Natural killer cell treated with Interleukin-12 subunit alpha and Interleukin-12 subunit beta and Interleukin-15 and Interleukin-18, amount 100 ng/mL, for 72 hours (primary cell): ENCODE measurements at regions not wholly inside any gene's neighbourhood (a gene's known extent, or its start where the extent isn't known, plus 50 kb on each side); places are given as distances from the start of the nearest gene placed in this dataset.

Experiments
- ATAC-seq, 2 donors: fragments of 150-1000 bp; cut with Tn5 transposase in 1 of 2; sonication (Bioruptor Pico), chemical (Tn5 transposase) in 1 of 2; 2 replicates each; pipeline ENCODE4 v1.10.0; 2021
- DNase-seq: peaks from one replicate; pipeline ENCODE4 v3.0.0; 2022; ENCODE audit warnings: low spot score
- H3K27ac Mint-ChIP-seq, 2 donors: 1 replicate in 1 of 2; 2 replicates in 1 of 2; pipeline ENCODE4 v1.8.0; 2022; ENCODE audit warnings: mixed read lengths in 2 of 2, mild to moderate bottlenecking in 1 of 2, moderate library complexity in 1 of 2
- H3K27me3 Mint-ChIP-seq, 2 donors: 1 replicate in 1 of 2; 2 replicates in 1 of 2; pipeline ENCODE4 v1.8.0; 2022; ENCODE audit warnings: mixed read lengths in 2 of 2
- H3K36me3 Mint-ChIP-seq: one replicate; pipeline ENCODE4 v1.8.0; 2022; ENCODE audit warnings: mixed read lengths
- H3K4me1 Mint-ChIP-seq, 2 donors: 1 replicate in 1 of 2; 2 replicates in 1 of 2; pipeline ENCODE4 v1.8.0; 2022; ENCODE audit warnings: low read depth in 2 of 2, mixed read lengths in 2 of 2, mild to moderate bottlenecking in 1 of 2
- H3K4me3 Mint-ChIP-seq: one replicate; pipeline ENCODE4 v1.8.0; 2022; ENCODE audit warnings: mixed read lengths
- H3K9me3 Mint-ChIP-seq: 2 replicates; pipeline ENCODE4 v1.8.0; 2022; ENCODE audit warnings: mixed read lengths

DNA sequence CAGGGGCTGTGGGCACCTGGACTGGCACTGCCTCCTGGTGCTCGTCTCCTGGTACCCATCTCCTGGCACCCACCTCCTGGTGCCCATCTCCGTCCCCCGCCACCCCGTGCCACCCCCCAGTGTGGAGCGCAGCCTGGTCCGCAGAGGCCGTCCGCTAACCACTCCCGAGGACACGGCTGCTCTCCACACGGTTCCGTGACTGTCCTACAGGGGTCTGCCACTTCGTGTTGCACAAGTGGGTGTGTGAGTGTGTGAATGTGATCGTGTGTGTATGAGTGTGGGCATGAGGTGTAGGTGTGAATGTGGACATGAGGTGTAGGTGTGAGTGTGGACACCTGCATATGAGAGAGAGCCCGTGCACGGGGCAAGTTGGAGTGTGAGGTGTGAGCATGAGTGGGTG lies 119.4 kb upstream of the HS6ST1 start:
- no peaks in the 10 kb centered on the region for H3K4me1 Mint-ChIP-seq
- no peaks in the 10 kb centered on the region for H3K9me3 Mint-ChIP-seq
- DNase-seq (no peak), ATAC-seq (no peak)
- no peaks in the 10 kb centered on the region for H3K36me3 Mint-ChIP-seq
- peaks cover 0 to 13% of the 10 kb centered on the region in 2 donors for H3K27me3 Mint-ChIP-seq
- H3K27ac Mint-ChIP-seq: no peak overlapping the region
- H3K4me3 Mint-ChIP-seq: no peak overlapping the region

DNA sequence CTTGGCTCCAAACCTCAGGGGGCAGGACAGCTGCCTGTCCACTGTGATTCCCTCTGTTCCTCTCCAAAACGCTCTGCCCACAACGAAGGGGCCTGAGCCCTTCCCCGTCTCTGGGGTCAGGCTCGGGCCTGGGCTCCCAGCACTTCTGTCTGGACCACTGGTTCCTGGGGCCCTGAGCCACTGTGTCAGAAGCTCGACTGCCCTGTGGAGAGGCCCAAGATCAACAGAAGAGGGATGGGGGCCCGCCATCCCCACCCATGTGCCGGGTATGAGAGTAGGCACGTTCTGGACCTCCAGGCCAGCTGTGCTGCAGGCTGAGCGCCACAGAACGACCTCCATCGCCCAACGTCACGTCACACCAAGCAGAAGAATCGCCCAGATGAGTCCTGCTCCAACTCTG lies 119.9 kb upstream of the HS6ST1 start:
- no peak for DNase-seq
- no peak for ATAC-seq
- H3K36me3 Mint-ChIP-seq: no peaks in the 10 kb centered on the region
- no peak overlapping the region for H3K27ac Mint-ChIP-seq
- H3K27me3 Mint-ChIP-seq: peaks cover 0 to 13% of the 10 kb centered on the region in 2 donors
- H3K9me3 Mint-ChIP-seq: no peaks in the 10 kb centered on the region
- H3K4me1 Mint-ChIP-seq: no peaks in the 10 kb centered on the region
- no peak overlapping the region for H3K4me3 Mint-ChIP-seq

DNA sequence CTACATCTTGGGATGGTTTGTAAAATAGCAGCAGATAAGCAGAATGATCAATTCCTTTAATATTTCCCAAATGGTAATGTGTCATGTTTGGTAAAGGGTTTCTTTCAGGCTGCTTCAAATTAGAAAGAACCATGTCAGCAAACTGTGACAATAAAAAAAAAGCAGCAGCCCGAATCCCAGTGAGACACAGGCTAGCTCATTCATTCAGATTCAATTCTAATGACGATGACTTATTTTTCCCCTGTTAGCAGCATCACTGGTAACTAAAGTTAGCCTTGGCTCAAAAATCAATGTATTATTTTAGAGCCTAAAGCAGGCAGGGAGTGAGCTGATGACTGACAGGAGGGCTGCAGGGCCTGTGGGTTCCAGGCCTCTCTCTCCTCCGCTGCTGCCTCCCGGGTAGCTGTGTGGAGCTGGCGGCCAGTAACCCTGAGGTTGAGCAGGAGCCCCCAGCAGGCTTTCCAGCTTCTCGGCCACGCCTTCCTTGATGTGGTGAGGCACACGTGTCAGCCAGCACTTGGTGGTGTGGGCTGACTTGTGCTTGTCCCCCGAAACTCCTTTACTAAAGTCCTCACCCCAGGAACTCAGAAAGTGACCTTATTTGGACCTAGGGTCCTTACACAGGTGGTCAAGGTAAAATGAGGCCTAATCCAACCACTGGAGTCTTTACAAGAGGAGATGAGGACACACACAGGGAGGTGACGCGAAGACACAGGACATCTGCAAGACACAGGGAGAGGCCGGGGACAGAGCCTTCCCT lies 120.5 kb upstream of the HS6ST1 start:
- no peak overlapping the region for H3K27ac Mint-ChIP-seq
- H3K27me3 Mint-ChIP-seq: peaks cover 0 to 8% of the 10 kb centered on the region in 2 donors
- no peaks in the 10 kb centered on the region for H3K4me1 Mint-ChIP-seq
- ATAC-seq (no peak), DNase-seq (no peak)
- no peaks in the 10 kb centered on the region for H3K36me3 Mint-ChIP-seq
- H3K9me3 Mint-ChIP-seq: no peaks in the 10 kb centered on the region
- H3K4me3 Mint-ChIP-seq: no peak overlapping the region

DNA sequence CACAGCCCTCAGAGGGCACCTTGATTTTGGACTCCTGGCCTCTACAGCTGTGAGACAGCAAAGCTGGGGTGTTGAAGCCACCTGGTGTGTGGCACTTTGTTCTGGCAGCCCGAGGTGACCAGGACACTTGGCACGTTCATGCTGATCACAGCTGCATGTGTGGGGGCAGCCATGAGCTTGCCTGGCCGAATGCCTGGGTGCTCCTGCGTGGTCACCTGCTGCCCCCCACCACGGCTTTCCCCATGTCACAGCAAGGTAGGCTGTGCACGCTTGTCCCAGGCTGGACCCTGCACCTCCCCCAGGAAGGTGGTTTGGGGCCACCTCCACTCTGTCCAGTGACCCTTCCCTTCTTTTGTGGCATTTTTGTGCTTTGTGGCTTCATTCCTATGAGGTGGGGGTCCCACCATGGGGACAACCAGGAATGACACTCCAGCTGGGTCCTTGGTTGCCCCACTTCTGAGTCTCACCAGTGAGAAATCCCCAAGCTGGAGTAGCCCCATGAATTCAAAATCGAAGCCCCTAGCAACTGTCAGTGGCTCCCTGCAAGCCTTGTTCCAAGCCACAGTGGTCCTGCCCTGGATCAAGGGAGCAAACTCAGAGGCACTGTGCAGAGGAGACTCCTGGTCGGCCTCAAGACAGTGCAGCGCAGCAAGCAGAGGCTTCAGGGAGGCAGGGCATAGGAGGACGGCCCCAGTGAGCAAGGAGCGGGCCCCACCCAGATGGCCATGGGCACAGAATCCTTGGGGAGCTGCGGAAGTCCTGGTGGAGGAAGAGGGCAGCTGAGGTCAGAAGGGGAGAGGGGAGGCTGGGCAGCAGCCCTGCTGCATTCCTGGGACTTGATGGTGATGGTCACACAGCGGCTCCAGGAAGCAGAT lies 121.4 kb upstream of the HS6ST1 start:
- H3K27ac Mint-ChIP-seq: no peak overlapping the region
- ATAC-seq (no peak), DNase-seq (no peak)

DNA sequence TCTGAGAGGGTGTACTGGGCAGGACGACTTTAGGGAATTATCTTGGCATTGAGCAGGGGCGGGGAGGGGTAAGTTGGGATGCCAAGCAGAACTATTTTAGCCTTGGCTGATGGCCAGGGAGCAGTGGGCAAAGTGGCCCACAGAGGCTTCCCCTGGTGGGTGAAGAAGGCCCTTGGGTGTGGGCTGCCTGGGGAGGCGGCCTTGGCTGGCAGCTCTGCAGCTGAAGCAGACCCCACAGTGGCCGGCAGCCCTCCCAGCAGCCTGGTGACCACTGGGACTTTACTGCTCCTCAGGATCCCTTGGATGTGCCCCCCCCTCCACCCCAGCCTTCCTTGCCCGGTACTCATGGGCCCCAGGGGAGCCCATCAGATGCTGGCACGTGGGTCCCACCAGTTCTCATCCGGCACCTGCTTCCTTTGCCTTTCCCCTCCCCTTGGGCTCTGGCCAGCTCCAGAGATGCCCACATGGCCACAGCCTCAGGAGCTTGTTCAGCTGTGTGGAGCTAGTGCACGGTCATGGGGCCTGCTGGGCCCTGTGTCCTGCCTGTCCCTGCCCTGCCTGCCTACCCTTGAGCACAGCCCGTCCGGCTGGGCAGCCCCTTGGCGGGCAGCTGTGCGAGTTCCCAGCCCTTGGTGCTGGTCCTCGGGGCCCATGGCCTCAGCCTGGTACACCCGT lies 122.1 kb upstream of the HS6ST1 start:
- H3K27me3 Mint-ChIP-seq: peaks cover 0 to 5% of the 10 kb centered on the region in 2 donors
- H3K4me1 Mint-ChIP-seq: no peaks in the 10 kb centered on the region
- H3K27ac Mint-ChIP-seq: no peak overlapping the region
- H3K36me3 Mint-ChIP-seq: no peaks in the 10 kb centered on the region
- H3K4me3 Mint-ChIP-seq: no peak overlapping the region
- ATAC-seq (peak in 1 of 2 donors; percentile 24), DNase-seq (peak; percentile 56)
- H3K9me3 Mint-ChIP-seq: no peaks in the 10 kb centered on the region

More for the DNA sequence above, 121.4 kb upstream of the HS6ST1 start:
- Mint-ChIP-seq H3K4me3 (no peak overlapping the region), H3K9me3 (no peaks in the 10 kb centered on the region), H3K4me1 (no peaks in the 10 kb centered on the region), H3K36me3 (no peaks in the 10 kb centered on the region), H3K27me3 (peaks cover 0 to 8% of the 10 kb centered on the region in 2 donors)

DNA sequence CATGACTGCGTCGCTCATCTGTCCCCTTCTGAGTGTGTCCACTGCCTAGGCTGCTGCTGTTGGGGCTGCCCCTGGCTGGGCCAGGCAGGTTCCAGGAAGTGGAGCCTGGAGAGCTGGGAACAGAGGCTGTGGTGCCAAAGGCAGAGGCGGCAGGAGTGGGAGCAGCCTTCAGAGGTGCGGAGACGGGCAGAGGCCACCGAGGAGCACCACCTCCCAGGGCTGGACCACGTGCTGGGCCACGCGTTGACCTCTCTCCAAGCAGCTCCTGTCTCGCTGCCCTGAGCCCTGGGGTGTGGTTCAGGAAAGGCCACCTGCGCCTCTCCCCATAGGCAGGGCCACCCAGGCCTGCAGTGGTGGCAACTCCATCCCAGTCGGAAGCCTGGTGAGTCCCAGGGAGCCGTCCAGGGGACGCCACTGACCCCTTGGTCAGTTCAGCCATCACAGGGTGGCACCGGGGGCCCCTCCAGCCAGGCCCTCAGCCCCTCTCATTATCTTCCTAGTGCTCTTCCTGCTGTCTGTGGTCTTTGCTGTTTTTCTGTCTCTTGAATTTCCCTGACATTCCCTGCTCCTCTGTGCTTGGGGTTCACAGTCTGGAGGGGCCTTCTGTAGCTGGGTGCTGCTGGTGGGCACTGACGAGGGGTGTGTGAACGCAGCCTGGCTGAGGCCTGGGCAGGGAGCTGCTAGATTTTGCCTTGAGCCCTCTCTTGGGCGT lies 122.8 kb upstream of the HS6ST1 start:
- no peaks in the 10 kb centered on the region for H3K4me1 Mint-ChIP-seq
- H3K27ac Mint-ChIP-seq: no peak overlapping the region
- H3K36me3 Mint-ChIP-seq: no peaks in the 10 kb centered on the region
- H3K9me3 Mint-ChIP-seq: no peaks in the 10 kb centered on the region
- peaks cover 0 to 5% of the 10 kb centered on the region in 2 donors for H3K27me3 Mint-ChIP-seq
- ATAC-seq (peak in 1 of 2 donors; percentile 1), DNase-seq (peak; percentile 58)
- H3K4me3 Mint-ChIP-seq: no peak overlapping the region

DNA sequence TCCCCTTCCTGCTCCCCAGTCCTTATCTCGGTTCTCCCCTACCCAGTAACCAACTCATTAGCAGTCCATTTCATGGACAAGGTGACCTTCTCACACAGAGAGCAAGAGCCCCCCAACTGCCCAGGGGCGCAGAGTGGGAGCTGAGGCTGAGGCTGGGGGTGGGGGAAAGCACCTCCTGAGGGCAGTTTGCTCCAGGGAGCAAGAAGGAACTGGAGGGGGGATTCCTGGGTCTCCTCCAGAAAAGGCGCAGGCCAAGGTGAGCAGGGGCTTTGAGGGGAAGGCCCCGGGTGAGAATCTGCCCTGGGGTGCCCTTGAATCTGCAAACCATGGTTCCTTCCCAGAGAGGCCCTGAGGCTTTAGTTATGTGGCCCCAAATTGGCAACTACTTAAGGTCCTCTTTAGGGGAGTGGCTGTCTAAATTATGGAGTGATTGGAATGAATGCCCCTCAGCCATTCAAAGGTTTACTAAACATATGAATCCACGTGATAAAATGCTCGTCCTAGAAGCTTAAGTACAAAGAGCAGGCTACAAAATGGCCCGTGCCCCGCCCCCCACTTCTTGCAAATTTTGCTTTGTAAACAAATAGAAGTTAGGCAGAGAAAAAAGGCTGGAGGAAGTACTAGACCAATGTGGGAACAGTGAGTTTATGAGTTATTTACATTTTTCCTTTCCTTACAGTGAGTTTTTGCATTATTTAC lies 123.5 kb upstream of the HS6ST1 start:
- Mint-ChIP-seq H3K4me1 (no peaks in the 10 kb centered on the region), H3K4me3 (no peak overlapping the region), H3K9me3 (no peaks in the 10 kb centered on the region), H3K27me3 (peaks cover 0 to 3% of the 10 kb centered on the region in 2 donors), H3K27ac (no peak overlapping the region), H3K36me3 (no peaks in the 10 kb centered on the region)
- ATAC-seq: no peak
- DNase-seq: no peak

DNA sequence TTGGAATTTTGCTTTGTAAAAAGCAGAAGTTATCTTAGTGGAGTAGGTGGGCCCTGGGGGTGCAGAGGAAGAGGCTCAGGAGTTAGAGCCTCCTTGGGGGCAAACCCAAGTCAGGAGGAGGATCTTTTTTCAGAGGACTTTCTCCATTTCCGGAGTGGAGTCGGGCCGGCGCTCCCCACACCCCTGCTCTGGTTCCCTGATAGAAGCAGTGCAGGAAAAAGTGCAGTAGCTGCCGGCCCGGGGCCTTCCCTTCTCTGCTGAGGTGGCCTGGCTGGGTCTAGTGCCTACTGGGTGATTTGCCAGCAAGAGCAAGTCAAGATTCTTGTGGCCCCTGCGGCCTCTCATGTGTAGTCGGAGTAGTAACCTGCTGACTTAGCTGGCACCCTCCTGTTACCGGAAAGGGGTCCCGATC lies 124.2 kb upstream of the HS6ST1 start:
- Mint-ChIP-seq H3K9me3 (no peaks in the 10 kb centered on the region), H3K4me1 (no peaks in the 10 kb centered on the region), H3K36me3 (no peaks in the 10 kb centered on the region), H3K27ac (no peak overlapping the region), H3K27me3 (peaks cover 0 to 3% of the 10 kb centered on the region in 2 donors), H3K4me3 (no peak overlapping the region)
- DNase-seq (no peak), ATAC-seq (no peak)

DNA sequence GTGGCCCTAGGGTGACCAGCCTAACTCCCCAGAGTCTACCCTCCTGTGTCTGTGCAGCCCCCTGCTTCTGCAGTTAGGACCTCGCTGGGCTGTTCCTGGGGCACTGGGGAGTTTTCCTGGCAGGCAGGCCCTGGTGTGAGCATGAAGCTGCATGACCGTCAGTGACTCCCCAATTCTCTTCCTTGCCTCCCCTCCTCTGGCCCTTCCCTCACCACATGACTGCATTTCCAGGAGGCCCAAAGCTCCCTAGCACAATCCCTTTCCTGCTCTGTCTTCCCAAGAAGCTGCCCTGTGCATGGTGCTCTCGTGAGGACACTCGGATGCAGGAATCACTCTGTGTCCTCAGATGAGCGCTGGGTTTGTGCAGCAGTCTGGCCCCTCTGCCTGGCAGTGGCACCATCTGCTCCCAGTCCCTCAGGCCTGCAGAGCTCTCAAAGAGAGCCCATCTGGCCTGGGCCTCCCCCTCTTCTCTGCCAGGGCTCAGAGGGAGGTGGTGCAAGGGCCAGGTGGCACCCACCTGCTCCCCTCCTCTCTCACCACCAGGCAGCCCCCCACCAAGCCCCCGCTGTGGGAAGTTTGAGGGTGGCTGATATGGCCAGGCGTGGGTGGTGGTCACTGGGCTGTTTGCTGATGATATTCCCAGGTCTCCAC lies 125.6 kb upstream of the HS6ST1 start:
- Mint-ChIP-seq H3K36me3 (no peaks in the 10 kb centered on the region), H3K27me3 (peaks cover 0 to 3% of the 10 kb centered on the region in 2 donors)
- peak; percentile 58 for DNase-seq

DNA sequence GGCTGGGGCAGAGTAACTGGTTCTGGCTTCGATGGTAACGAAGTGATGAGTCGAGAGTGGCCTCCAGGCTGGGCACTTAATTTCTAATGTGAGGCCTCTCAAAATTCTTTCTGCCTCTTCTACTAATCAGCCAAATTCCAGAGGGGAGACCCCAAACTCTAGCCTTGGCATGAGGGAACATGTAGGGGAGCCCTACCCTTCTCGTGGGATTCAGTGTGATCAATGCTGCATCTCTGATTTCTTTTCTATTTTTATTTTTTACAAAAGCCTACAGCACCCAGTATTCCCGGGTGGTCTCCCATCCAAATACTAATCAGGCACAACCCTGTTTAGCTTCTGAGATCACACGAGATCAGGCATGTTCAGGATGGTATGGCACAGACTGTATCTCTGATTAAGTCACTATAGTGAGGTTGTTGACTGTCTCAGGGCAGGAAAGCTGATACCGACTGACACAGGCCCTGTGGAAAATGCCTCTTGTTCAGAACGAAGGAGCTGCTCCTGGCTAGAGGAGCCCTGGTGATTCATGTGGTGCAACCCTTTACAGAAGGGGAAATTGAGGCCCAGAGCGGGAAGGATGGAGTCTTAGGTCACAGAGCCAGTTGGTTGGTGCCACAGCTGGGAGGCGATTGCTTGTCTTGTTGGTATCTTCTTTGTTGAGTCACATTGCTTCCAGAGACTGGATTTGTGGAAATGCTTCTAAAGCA lies 126.3 kb upstream of the HS6ST1 start:
- no peak overlapping the region for H3K4me3 Mint-ChIP-seq
- H3K36me3 Mint-ChIP-seq: no peaks in the 10 kb centered on the region
- peak; percentile 55 for DNase-seq
- H3K27ac Mint-ChIP-seq: no peak overlapping the region
- ATAC-seq: no peak
- no peaks in the 10 kb centered on the region for H3K4me1 Mint-ChIP-seq
- peaks cover 0 to 3% of the 10 kb centered on the region in 2 donors for H3K27me3 Mint-ChIP-seq
- H3K9me3 Mint-ChIP-seq: no peaks in the 10 kb centered on the region

More for the DNA sequence above, 125.6 kb upstream of the HS6ST1 start:
- Mint-ChIP-seq H3K4me3 (no peak overlapping the region), H3K27ac (no peak overlapping the region), H3K4me1 (no peaks in the 10 kb centered on the region), H3K9me3 (no peaks in the 10 kb centered on the region)
- no peak for ATAC-seq

DNA sequence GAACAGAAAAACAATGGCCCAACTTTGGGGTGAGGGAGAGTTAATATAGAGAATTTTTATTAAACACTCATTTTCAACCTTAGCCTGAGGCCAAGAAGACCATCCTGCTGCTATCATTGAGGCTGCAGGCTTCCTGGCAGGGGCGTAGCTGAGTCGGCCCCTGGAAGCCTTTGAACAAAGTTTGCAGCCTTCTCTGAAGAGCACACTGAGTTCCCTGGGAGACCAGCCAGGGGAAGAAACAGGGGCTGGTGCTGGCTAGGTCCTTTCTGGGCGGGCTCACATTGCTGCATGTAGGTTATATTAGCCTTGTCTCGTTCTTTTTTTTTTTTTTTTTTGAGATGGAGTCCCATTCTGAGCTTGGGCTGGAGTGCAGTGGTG lies 126.8 kb upstream of the HS6ST1 start:
- H3K27ac Mint-ChIP-seq: no peak overlapping the region
- H3K27me3 Mint-ChIP-seq: no peaks in the 10 kb centered on the region
- no peaks in the 10 kb centered on the region for H3K36me3 Mint-ChIP-seq
- DNase-seq: peak; percentile 23
- H3K4me3 Mint-ChIP-seq: no peak overlapping the region
- no peak for ATAC-seq
- no peaks in the 10 kb centered on the region for H3K4me1 Mint-ChIP-seq
- no peaks in the 10 kb centered on the region for H3K9me3 Mint-ChIP-seq
